Thyroid gland (tissue), 4 donors: ENCODE measurements at regions not wholly inside any gene's neighbourhood (a gene's known extent, or its start where the extent isn't known, plus 50 kb on each side); places are given as distances from the start of the nearest gene placed in this dataset.

Experiments
- DNase-seq, 2 donors: peaks; one replicate each; pipeline ENCODE4 v3.0.0-alpha.2; 2019
- H3K27ac ChIP-seq, 3 donors: fragments of 200-600 bp; sonication (generic); 1 replicate in 2 of 3; 2 replicates in 1 of 3; pipeline ENCODE4 v1.5.1; 2016 to 2019; ENCODE audit warnings: mild to moderate bottlenecking in 1 of 3, moderate library complexity in 1 of 3
- H3K27me3 ChIP-seq: fragments of 200-600 bp; sonication (generic); one replicate; pipeline ENCODE4 v1.5.1; 2019
- H3K36me3 ChIP-seq, 2 donors: fragments of 200-600 bp; sonication (generic); one replicate each; pipeline ENCODE4 v1.5.1; 2016 to 2019
- H3K4me1 ChIP-seq, 2 donors: fragments of 200-600 bp; sonication (generic); one replicate each; pipeline ENCODE4 v1.5.1; 2017 to 2019
- H3K4me3 ChIP-seq, 3 donors: fragments of 200-600 bp; sonication (generic); replicated peaks in 1 of 3; 1 replicate in 2 of 3; 2 replicates in 1 of 3; pipeline ENCODE4 v1.5.1; 2016; ENCODE audit warnings: mild to moderate bottlenecking in 1 of 3
- H3K9me3 ChIP-seq: fragments of 200-600 bp; sonication (generic); one replicate; pipeline ENCODE4 v1.5.1; 2017
- CTCF ChIP-seq, 6 experiments: fragments of 200-600 bp in 3 of 6; fragments of 450-650 bp in 3 of 6; sonication (generic) in 3 of 6; IDR thresholded peaks; one replicate each; pipeline ENCODE4 v1.5.1; 2016 to 2019; ENCODE audit warnings: antibody characterized with exemption in 6 of 6, mild to moderate bottlenecking in 2 of 6, inconsistent platforms in 1 of 6, moderate library complexity in 1 of 6
- POLR2A ChIP-seq, 2 donors: fragments of 450-650 bp; IDR thresholded peaks; one replicate each; pipeline ENCODE4 v1.6.1; 2017; ENCODE audit warnings: antibody characterized with exemption in 2 of 2, mild to moderate bottlenecking in 2 of 2, moderate library complexity in 1 of 2
- WGBS, 2 donors: methylation state at CpG; one replicate each; pipeline ENCODE4 v1.1.5; 2017; 5-methylcytosine and 5-hydroxymethylcytosine counted together
- intact Hi-C: fragments of 100-400 bp; cut with DNase I; formaldehyde crosslinking; loops from one replicate; pipeline ENCODE4 v1.15.1; 2023

- H3K9me3 ChIP-seq, result no peaks in the 10 kb centered on the region
- no peaks in the 10 kb centered on the region for H3K4me1 ChIP-seq
- no peak overlapping the region for H3K4me3 ChIP-seq
- no peaks in the 10 kb centered on the region for H3K27me3 ChIP-seq
- no peaks in the 10 kb centered on the region for H3K36me3 ChIP-seq
- intact Hi-C loops, result no loop called here
- no peak for DNase-seq
- TF ChIP-seq CTCF (IDR thresholded peaks at IDR 0.05), result no peak
- TF ChIP-seq POLR2A (IDR thresholded peaks at IDR 0.05), result no peak
- no peak overlapping the region for H3K27ac ChIP-seq
- WGBS, 2 donors, result 69 to 95% methylated on average over 2 of the region's 2 CpGs
These were observed 114.4 kb downstream of the AASDH start for GRCh38 chr4:56272927-56273326.

DNA sequence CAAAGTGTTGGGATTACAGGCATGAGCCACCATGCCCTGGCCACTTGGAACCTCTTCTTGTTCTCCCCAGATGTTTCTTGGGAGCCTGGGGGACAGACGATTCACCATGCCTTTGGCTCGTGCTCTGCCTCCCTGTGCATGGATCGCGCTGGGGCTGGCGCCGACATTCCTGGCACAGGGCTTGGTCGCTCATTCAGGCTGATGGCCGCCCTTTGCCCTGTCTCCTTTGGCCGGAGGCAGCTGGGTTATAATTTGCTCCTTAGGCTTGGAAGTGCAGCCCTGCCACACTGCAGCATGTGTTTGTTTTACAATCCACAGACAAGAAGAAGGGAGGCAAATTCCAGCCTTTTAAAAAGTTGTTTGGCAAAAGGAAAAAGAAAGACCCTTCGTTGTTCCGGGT is 115.3 kb downstream of the AASDH start:
- TF ChIP-seq POLR2A (IDR thresholded peaks at IDR 0.05) (no peak), CTCF (IDR thresholded peaks at IDR 0.05) (no peak)
- no peaks in the 10 kb centered on the region for H3K36me3 ChIP-seq
- no peaks in the 10 kb centered on the region for H3K4me1 ChIP-seq
- H3K27me3 ChIP-seq, result no peaks in the 10 kb centered on the region
- no peak overlapping the region for H3K27ac ChIP-seq
- intact Hi-C loops, result no loop called here
- H3K4me3 ChIP-seq, result no peak overlapping the region
- H3K9me3 ChIP-seq, result no peaks in the 10 kb centered on the region
- WGBS, 2 donors, result 91% methylated on average over 10 to 11 of the region's 11 CpGs
- no peak for DNase-seq

- intact Hi-C loops, result no loop called here
- TF ChIP-seq POLR2A (IDR thresholded peaks at IDR 0.05), result no peak
- no peak for TF ChIP-seq CTCF (IDR thresholded peaks at IDR 0.05)
- DNase-seq, result no peak
- H3K9me3 ChIP-seq, result no peaks in the 10 kb centered on the region
- no peaks in the 10 kb centered on the region for H3K27me3 ChIP-seq
- no peak overlapping the region for H3K27ac ChIP-seq
- no peak overlapping the region for H3K4me3 ChIP-seq
- no peaks in the 10 kb centered on the region for H3K36me3 ChIP-seq
- WGBS, 2 donors, result 68 to 72% methylated on average over 2 of the region's 2 CpGs
- no peaks in the 10 kb centered on the region for H3K4me1 ChIP-seq
These were observed 116.2 kb downstream of the AASDH start for GRCh38 chr4:56271131-56271530.

DNA sequence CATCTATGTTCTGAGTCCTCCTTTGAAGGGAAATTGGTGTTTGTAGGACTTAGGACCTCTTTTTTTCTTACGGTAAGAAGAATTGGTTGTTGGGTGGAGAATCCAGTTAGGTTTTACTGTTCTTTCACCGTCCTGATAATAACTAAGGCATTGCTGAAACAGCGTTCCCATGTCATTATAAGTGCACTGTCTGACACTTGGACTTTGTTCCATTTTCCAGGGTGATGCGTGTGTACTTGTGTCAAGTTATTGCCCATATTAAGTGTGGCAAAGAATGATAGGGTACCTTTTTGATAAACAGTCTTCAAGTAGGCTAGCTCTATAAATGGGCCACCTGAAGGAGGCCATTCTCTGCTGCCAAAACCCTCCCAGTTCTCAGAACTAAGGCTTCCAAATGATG is 119.7 kb downstream of the AASDH start:
- WGBS, 2 donors, result 95% methylated on average over 4 of the region's 4 CpGs
- intact Hi-C loops, result no loop called here
- no peaks in the 10 kb centered on the region for H3K9me3 ChIP-seq
- DNase-seq, result no peak
- H3K36me3 ChIP-seq, result no peaks in the 10 kb centered on the region
- no peak overlapping the region for H3K27ac ChIP-seq
- TF ChIP-seq POLR2A (IDR thresholded peaks at IDR 0.05), result no peak
- no peaks in the 10 kb centered on the region for H3K4me1 ChIP-seq
- H3K27me3 ChIP-seq, result no peaks in the 10 kb centered on the region
- H3K4me3 ChIP-seq, result no peak overlapping the region

DNA sequence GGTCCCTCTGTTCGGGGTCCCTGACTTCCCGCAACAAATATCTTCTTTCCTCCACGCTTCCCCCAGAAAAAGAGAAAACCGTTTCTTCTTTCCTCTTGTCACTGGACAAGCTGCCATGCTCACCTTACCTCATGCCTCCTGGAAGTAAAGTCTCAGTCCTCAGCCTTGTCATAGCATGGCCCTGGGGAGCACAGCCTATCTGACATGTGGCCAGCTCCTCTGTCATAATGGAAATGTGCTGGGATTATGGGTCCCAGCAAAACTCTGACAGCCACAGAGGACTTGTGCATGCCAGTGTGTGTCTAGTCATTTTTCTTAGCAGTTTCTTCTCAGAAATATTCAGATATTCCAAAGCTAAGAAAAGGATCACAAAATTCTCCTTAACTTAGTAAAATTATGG is 122.4 kb downstream of the AASDH start:
- intact Hi-C loops, result no loop called here
- no peak for DNase-seq
- 58 to 89% methylated on average over 4 of the region's 4 CpGs for WGBS, 2 donors

More for the DNA sequence above, 122.4 kb downstream of the AASDH start:
- TF ChIP-seq CTCF (IDR thresholded peaks at IDR 0.05) (no peak), POLR2A (IDR thresholded peaks at IDR 0.05) (no peak)
- no peak overlapping the region for H3K27ac ChIP-seq
- H3K36me3 ChIP-seq, result no peaks in the 10 kb centered on the region
- H3K4me1 ChIP-seq, result no peaks in the 10 kb centered on the region
- no peaks in the 10 kb centered on the region for H3K9me3 ChIP-seq
- H3K4me3 ChIP-seq, result no peak overlapping the region
- no peaks in the 10 kb centered on the region for H3K27me3 ChIP-seq
